DOHH2 (cell line): ENCODE measurements at regions not wholly inside any gene's neighbourhood (a gene's known extent, or its start where the extent isn't known, plus 50 kb on each side); places are given as distances from the start of the nearest gene placed in this dataset.

Experiments used
- H3F3A ChIP-seq: fragments of 200-600 bp; sonication (generic), shearing (Covaris generic); 2 replicates; pipeline ENCODE4 v1.6.0; 2016; ENCODE audit warnings: antibody characterized with exemption, mild to moderate bottlenecking; ENCODE audit not compliant: control insufficient read depth, insufficient read depth
- H3K27ac ChIP-seq: fragments of 200-600 bp; sonication (generic); 2 replicates; pipeline ENCODE4 v1.5.1; 2014; ENCODE audit warnings: low read depth, mild to moderate bottlenecking, low read length, moderate library complexity
- H3K27me3 ChIP-seq: fragments of 200-600 bp; sonication (generic); 2 replicates; pipeline ENCODE4 v1.6.1; 2014; ENCODE audit warnings: mild to moderate bottlenecking, low read length, mixed read lengths; ENCODE audit not compliant: control insufficient read depth
- H3K36me3 ChIP-seq: fragments of 200-600 bp; sonication (generic); 2 replicates; pipeline ENCODE4 v1.6.1; 2014; ENCODE audit warnings: mild to moderate bottlenecking, low read length, moderate library complexity, mixed read lengths; ENCODE audit not compliant: control insufficient read depth
- H3K4me1 ChIP-seq: fragments of 200-600 bp; sonication (generic); 2 replicates; pipeline ENCODE4 v1.6.1; 2014; ENCODE audit warnings: mild to moderate bottlenecking, low read length, mixed read lengths; ENCODE audit not compliant: control insufficient read depth
- H3K4me2 ChIP-seq: fragments of 200-600 bp; sonication (generic); 2 replicates; pipeline ENCODE4 v1.6.0; 2014; ENCODE audit warnings: mild to moderate bottlenecking, low read length, moderate library complexity
- H3K4me3 ChIP-seq: fragments of 200-600 bp; sonication (generic); 2 replicates; pipeline ENCODE4 v1.5.1; 2014; ENCODE audit warnings: mild to moderate bottlenecking, low read length, mixed read lengths
- H3K79me2 ChIP-seq: fragments of 200-600 bp; sonication (generic); 2 replicates; pipeline ENCODE4 v1.6.1; 2014; ENCODE audit warnings: mild to moderate bottlenecking, low read length, mixed read lengths; ENCODE audit not compliant: control insufficient read depth
- H3K9me2 ChIP-seq: fragments of 200-600 bp; sonication (generic); replicated peaks from 2 replicates; pipeline ENCODE4 v1.6.1; 2014; ENCODE audit warnings: mild to moderate bottlenecking, low read length, mixed read lengths; ENCODE audit not compliant: control insufficient read depth
- H3K9me3 ChIP-seq: fragments of 200-600 bp; sonication (generic); 2 replicates; pipeline ENCODE4 v1.6.1; 2014; ENCODE audit warnings: antibody characterized with exemption, low read length, mixed read lengths; ENCODE audit not compliant: control insufficient read depth, insufficient read depth
- H4K20me1 ChIP-seq: fragments of 200-600 bp; sonication (generic); 2 replicates; pipeline ENCODE4 v1.6.0; 2014; ENCODE audit warnings: low read depth, mild to moderate bottlenecking, antibody characterized with exemption, low read length, moderate library complexity; ENCODE audit not compliant: control insufficient read depth, insufficient read depth
- EZH2phosphoT487 ChIP-seq: fragments of 200-600 bp; sonication (generic); IDR thresholded peaks from 2 replicates; pipeline ENCODE4 v1.6.1; 2017; ENCODE audit warnings: borderline replicate concordance, mild to moderate bottlenecking, antibody characterized with exemption, low read length, moderate library complexity, mixed read lengths
- TF ChIP-seq, protein P1 (sequence below): fragments of 200-600 bp; sonication (generic); IDR thresholded peaks from one replicate; pipeline ENCODE4 v1.5.1; 2014; ENCODE audit warnings: antibody characterized with exemption, mild to moderate bottlenecking, low read depth, low read length; ENCODE audit not compliant: poor library complexity, severe bottlenecking

DNA sequence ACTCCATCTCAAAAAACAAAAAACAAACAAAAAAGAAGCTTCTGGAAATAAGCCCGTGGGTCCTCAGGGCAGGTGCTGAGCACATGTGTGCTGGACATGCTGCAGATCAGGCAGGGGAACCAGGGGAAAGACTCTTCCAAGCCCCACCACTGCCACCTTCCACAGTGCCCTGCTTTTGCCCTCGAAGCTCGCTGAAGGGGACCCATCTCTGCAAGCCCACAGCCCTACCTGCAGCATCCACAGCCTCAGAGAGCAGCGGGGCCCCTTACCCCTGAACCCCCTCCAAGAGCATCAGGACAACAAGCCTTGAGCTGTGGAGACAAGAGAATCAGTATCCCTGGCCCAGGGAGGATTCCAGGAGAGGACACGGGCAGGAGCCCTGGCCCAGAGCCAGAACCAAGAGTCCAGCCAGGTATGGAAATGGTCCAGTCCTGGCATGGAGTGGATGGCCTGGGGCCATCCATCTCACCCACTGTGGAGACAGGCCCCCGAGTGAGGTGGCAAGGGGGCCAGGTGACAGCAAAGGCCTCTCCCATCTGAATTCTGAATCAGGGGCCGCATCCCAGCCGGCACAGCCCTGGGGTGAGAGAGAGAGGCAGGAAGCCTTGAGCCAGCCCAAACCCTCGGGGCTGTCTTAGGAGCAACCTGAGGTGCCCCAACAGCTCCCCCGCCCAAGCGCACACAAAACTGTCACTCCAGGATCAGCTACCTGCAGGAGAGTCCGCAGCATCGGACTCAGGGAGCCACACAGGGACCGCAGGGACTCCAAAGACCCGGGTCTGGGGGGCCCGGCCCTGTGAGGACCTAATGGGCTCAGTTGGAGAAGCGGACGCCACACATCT lies 51.8 kb upstream of the TPM4 start:
- no peaks in the 10 kb centered on the region for H3K27me3 ChIP-seq
- H3F3A ChIP-seq = peaks cover 7% of the 10 kb centered on the region
- H3K4me2 ChIP-seq = no peak overlapping the region
- H3K4me1 ChIP-seq = peaks cover 8% of the 10 kb centered on the region
- H3K9me2 ChIP-seq = no peaks in the 10 kb centered on the region
- no peak overlapping the region for H3K27ac ChIP-seq
- TF ChIP-seq EZH2phosphoT487 = no peak
- H3K9me3 ChIP-seq = no peaks in the 10 kb centered on the region
- H3K4me3 ChIP-seq = no peak overlapping the region
- no peaks in the 10 kb centered on the region for H3K79me2 ChIP-seq
- H4K20me1 ChIP-seq = no peaks in the 10 kb centered on the region
- H3K36me3 ChIP-seq = no peaks in the 10 kb centered on the region

DNA sequence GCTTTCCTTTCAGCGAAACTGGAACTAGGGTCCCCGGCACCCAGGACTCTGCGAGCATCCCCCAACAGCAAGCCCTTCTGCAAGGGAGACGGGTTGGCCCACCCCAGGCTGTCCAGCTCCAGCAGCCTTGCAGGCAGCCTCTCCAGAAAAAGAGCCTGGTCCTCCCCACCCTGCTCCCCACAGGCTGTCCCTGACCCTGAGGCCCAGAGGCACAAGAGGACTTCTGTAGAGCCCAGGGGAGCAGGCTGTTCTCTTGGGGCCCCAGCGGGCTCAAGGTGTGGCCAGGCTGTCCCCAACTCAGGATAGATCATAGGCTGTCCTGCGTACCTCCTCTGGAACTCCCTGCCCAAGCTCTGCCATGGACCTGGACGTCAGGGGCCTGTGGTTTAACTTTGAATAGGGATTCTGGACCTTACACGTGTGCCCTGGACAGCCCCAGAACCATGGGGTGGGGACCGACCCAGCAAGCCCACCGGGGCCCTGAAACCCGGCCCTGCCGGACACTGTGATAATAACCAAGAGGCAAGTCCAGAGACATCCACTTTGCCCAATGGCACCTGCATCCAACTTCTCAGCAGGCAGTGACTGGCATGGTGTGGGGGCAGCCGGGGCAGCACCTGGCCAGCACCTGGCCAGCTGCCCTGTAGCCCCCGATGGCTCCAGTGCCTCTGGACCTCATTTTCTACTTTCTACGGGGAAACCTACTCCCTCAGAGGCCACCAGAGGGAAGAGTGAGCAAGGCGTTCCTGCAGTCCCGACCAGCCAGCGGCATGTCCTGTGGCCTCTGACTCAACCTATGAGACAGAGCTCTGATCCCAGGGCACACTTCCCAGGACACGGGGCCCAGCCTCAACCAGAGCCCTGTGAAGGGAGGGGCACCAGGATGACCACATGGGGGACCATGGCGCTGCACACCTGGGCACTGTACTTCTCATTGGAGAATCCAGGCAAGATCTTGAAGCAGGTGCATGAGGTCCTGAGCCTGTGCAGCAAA lies 50.9 kb upstream of the TPM4 start:
- Histone ChIP-seq H3K27me3 (no peaks in the 10 kb centered on the region), H3K9me2 (no peaks in the 10 kb centered on the region), H3K4me2 (no peak overlapping the region), H3K4me3 (no peak overlapping the region), H3K36me3 (no peaks in the 10 kb centered on the region), H3K9me3 (no peaks in the 10 kb centered on the region), H4K20me1 (no peaks in the 10 kb centered on the region), H3K79me2 (no peaks in the 10 kb centered on the region), H3K4me1 (peaks cover 8% of the 10 kb centered on the region), H3F3A (peaks cover 7% of the 10 kb centered on the region), H3K27ac (no peak overlapping the region)
- TF ChIP-seq, protein P1, sequence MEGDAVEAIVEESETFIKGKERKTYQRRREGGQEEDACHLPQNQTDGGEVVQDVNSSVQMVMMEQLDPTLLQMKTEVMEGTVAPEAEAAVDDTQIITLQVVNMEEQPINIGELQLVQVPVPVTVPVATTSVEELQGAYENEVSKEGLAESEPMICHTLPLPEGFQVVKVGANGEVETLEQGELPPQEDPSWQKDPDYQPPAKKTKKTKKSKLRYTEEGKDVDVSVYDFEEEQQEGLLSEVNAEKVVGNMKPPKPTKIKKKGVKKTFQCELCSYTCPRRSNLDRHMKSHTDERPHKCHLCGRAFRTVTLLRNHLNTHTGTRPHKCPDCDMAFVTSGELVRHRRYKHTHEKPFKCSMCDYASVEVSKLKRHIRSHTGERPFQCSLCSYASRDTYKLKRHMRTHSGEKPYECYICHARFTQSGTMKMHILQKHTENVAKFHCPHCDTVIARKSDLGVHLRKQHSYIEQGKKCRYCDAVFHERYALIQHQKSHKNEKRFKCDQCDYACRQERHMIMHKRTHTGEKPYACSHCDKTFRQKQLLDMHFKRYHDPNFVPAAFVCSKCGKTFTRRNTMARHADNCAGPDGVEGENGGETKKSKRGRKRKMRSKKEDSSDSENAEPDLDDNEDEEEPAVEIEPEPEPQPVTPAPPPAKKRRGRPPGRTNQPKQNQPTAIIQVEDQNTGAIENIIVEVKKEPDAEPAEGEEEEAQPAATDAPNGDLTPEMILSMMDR = peak; percentile 31
- no peak for TF ChIP-seq EZH2phosphoT487

DNA sequence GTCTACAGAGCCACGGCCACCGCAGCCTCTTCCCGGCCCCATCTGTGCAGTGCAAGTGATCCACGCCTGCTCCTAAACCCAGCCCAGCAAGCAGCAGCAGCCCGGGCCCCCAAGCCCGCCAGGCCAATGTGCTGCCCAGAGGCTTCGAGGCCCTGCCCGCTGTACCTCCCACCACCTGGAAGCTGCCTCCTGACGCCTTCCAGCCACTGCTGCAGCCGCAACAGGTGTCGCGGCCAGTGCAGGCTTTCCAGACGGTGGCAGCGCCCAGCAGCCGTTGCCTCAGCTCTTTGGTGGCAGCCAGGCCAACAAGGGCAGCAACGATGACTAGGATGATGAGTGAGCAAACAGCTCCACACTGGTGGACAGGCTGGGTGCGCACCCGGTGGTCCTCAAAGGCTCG lies 50.2 kb upstream of the TPM4 start:
- Histone ChIP-seq H3K4me1 (peaks cover 8% of the 10 kb centered on the region), H3F3A (peaks cover 7% of the 10 kb centered on the region), H3K9me2 (no peaks in the 10 kb centered on the region), H3K4me2 (no peak overlapping the region), H3K79me2 (no peaks in the 10 kb centered on the region), H3K9me3 (no peaks in the 10 kb centered on the region), H3K27ac (no peak overlapping the region), H3K27me3 (no peaks in the 10 kb centered on the region), H3K4me3 (no peak overlapping the region), H4K20me1 (no peaks in the 10 kb centered on the region), H3K36me3 (no peaks in the 10 kb centered on the region)
- TF ChIP-seq, protein P1 = no peak
- no peak for TF ChIP-seq EZH2phosphoT487
